KOPT-K1 (cell line): ENCODE measurements at regions not wholly inside any gene's neighbourhood (a gene's known extent, or its start where the extent isn't known, plus 50 kb on each side); places are given as distances from the start of the nearest gene placed in this dataset.
"Not testable (repeated sequence)": the region's sequence is repeated elsewhere in the genome, so short reads cannot be mapped to it uniquely, and the experiment has no call there.

Source experiments
- H3K27ac ChIP-seq: fragments of 200-600 bp; sonication (generic); 2 replicates; pipeline ENCODE4 v1.5.1; 2016; ENCODE audit warnings: antibody characterized with exemption, mild to moderate bottlenecking, low read depth, low read length; ENCODE audit not compliant: poor library complexity, severe bottlenecking
- H3K36me3 ChIP-seq: fragments of 200-600 bp; sonication (generic); 2 replicates; pipeline ENCODE4 v1.5.1; 2017; ENCODE audit warnings: antibody characterized with exemption, mild to moderate bottlenecking, low read length, moderate library complexity; ENCODE audit not compliant: insufficient read depth
- H3K9me3 ChIP-seq: fragments of 200-600 bp; sonication (generic); 2 replicates; pipeline ENCODE4 v1.5.1; 2017; ENCODE audit warnings: antibody characterized with exemption, low read length, mild to moderate bottlenecking; ENCODE audit not compliant: insufficient read depth, poor library complexity, severe bottlenecking

GRCh38 chr5:82974346-82974745 lies 102.8 kb downstream of the TMEM167A start:
- peaks cover 51% of the 10 kb centered on the region for H3K9me3 ChIP-seq
- H3K27ac ChIP-seq, H3K36me3 ChIP-seq: not testable (repeated sequence)

- no peak overlapping the region for H3K27ac ChIP-seq
- H3K36me3 ChIP-seq, result no peaks in the 10 kb centered on the region
- H3K9me3 ChIP-seq, result peaks cover 38% of the 10 kb centered on the region
Measured at GRCh38 chr5:82971901-82972300, 105.3 kb downstream of the TMEM167A start.

- not testable (repeated sequence) for H3K36me3 ChIP-seq, H3K27ac ChIP-seq
- peaks cover 32% of the 10 kb centered on the region for H3K9me3 ChIP-seq
Measured at GRCh38 chr5:82971034-82971806, 106.0 kb downstream of the TMEM167A start.

DNA sequence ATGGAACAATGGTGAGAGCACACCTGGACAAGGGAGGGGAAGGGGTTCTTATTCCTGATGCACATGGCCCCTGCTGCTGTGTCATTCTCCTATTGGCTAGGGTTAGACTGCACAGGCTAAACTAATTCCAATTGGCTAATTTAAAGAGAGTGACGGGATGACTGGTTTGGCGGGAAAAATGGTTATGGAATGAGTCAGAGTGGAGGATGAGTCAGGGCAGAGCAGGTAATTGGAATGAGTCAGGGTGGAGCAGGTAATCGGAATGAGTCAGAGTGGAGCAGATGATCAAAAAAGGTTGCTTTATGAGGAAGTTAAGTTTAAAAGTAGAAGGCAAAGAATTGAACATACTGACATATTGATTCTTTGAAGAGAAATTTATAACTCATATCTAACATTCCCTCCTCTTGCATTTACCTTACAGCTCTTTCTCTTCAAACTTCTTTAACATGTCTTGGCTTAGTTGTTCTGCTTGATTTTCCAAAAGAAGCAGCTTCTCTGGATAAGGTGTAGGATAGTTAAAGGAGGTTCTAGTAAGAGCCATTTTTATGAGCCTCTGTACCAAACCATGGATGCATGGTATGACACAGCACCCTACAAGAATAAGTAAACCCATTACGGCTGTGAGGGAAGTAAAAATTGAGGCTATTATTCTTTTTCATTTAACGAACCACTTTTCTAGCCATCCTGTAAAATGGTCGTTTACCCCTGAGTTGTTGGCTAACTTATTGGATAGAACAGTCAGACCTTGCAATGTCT lies 107.8 kb downstream of the TMEM167A start:
- H3K27ac ChIP-seq, H3K36me3 ChIP-seq: not testable (repeated sequence)
- peaks cover 13% of the 10 kb centered on the region for H3K9me3 ChIP-seq

DNA sequence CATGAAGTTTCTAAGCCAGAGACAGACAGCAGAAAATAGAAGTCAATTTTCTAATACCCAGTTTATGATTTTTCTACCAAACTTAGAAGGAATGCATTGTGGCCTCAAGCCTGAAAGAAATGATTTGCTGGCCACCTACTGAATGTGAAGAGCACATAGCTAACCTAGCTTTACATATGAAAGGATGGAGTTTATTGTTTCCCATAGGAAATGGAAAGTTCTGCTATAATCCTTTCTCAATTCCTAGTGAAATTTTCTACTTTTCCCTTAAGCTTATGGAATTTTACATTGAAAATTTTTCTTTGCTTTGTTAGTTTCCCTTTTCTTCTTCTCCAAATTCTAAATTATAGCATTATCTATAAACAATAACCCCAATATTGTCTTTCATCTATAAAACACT lies 110.1 kb downstream of the TMEM167A start:
- H3K27ac ChIP-seq, result no peak overlapping the region
- H3K9me3 ChIP-seq, result peaks cover 7% of the 10 kb centered on the region
- no peaks in the 10 kb centered on the region for H3K36me3 ChIP-seq

- H3K27ac ChIP-seq, result no peak overlapping the region
- H3K36me3 ChIP-seq, result no peaks in the 10 kb centered on the region
- peaks cover 7% of the 10 kb centered on the region for H3K9me3 ChIP-seq
Measured at GRCh38 chr5:82959466-82959865, 117.7 kb downstream of the TMEM167A start.

DNA sequence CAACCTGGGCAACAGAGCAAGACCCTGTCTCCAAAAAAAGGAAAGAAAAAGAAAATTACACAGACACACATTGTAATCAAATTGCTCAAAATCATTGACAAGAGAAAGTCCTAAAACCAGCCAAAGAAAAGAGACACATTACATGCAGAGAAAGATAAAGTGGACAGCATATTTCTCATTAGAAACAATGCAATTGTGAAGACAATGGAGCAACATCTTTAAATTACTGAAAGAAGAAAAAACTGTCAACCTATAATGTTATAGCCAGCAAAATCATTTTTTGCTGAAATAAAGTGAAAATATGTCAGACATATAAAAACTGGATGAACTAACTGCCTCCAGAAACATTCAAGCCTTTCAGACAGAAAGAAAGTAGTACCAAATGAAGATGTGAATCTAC lies 120.6 kb downstream of the TMEM167A start:
- H3K9me3 ChIP-seq, result peaks cover 7% of the 10 kb centered on the region
- H3K36me3 ChIP-seq, result no peaks in the 10 kb centered on the region
- no peak overlapping the region for H3K27ac ChIP-seq

DNA sequence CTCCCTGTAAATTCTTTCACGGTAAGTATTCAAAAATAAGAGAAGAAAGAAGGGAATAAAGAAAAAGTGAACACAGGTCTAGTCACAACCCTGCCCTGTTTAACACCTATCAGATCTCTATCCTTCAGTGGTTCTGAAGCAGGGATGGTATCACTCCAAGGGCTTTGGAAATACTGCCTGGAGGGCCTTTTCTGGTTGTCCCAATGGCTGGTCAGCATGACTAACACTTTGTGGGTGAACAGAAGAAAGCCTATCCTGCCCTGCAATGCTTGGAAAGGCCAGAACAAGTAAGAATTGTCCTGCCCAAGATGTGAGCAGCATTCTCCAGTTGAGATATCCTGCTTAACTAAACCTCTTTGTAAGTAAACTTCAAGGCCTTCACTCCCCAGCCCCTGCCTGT lies 124.9 kb downstream of the TMEM167A start:
- H3K9me3 ChIP-seq, result peaks cover 7% of the 10 kb centered on the region
- H3K36me3 ChIP-seq, result no peaks in the 10 kb centered on the region
- H3K27ac ChIP-seq, result no peak overlapping the region

DNA sequence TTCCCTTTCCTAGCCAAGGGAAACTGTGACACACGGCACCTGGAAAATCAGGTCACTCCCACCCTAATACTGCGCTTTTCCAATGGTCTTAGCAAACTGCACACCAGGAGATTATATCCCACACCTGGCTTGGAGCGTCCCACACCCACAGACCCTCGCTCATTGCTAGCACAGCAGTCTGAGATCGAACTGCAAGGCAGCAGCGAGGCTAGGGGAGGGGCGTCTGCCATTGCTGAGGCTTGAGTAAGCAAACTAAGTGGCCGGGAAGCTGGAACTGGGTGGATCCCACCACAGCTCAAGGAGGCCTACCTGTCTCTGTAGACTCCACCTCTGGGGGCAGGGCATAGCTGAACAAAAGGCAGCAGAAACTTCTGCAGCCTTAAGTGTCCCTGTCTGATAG lies 132.9 kb downstream of the TMEM167A start:
- H3K9me3 ChIP-seq, H3K27ac ChIP-seq, H3K36me3 ChIP-seq: not testable (repeated sequence)

DNA sequence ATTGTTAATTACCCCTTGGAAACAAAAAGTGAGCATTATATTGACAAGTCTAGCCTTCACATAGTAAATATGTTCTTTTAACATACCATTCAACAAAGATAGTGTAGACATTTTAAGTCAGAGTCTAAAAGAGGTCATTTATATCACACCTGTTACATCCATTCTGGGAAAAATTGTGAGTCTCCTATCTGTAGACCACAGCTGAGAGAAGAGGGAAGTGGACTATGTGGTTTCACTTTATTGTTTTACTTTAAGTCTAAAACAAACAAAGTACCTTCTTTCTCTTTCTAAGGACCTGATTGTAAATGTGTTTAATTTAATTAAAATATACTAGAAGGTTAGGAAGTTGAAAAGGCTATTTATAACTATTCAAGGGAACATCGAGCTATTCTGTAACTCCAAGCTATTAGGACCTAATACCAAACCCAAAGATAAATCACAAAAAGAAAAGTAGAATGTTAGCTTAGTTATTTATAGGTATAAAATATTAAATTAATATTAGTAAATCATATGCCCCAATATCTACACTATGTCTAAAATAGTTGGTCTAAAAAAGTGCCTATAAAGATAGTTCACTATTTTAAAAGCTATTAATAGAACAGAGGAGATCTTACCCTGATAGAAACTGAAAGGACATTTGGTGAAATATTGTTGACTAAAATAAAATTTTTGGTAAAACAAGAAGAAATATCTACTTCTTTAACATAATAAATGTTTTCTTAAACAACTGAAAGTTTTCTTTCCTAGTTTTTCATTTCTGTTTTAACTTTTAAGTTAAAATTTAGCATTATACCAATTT lies 134.9 kb downstream of the TMEM167A start:
- H3K9me3 ChIP-seq, result peaks cover 4% of the 10 kb centered on the region
- H3K27ac ChIP-seq, result no peak overlapping the region
- H3K36me3 ChIP-seq, result no peaks in the 10 kb centered on the region

GRCh38 chr5:82938901-82939725 lies 138.1 kb downstream of the TMEM167A start:
- Histone ChIP-seq H3K36me3 (no peaks in the 10 kb centered on the region), H3K27ac (no peak overlapping the region)

DNA sequence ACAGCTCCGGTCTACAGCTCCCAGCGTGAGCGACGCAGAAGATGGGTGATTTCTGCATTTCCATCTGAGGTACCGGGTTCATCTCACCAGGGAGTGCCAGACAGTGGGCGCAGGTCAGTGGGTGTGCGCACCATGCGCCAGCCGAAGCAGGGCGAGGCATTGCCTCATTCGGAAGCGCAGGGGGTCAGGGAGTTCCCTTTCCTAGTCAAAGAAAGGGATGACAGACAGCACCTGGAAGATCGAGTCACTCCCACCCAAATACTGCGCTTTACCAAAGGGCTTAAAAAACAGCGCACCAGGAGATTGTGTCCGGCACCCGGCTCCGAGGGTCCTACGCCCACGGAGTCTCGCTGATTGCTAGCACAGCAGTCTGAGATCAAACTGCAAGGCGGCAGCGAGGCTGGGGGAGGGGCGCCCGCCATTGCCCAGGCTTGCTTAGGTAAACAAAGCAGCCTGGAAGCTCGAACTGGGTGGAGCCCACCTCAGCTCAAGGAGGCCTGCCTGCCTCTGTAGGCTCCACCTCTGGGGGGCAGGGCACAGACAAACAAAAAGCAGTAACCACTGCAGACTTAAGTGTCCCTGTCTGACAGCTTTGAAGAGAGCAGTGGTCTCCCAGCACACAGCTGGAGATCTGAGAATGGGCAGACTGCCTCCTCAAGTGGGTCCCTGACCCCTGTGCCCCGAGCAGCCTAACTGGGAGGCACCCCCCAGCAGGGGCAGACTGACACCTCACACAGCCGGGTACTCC lies 144.5 kb downstream of the TMEM167A start:
- H3K9me3 ChIP-seq, H3K36me3 ChIP-seq, H3K27ac ChIP-seq: not testable (repeated sequence)

More at GRCh38 chr5:82938901-82939725, 138.1 kb downstream of the TMEM167A start:
- peaks cover 4% of the 10 kb centered on the region for H3K9me3 ChIP-seq

GRCh38 chr5:82931110-82931509 lies 146.1 kb downstream of the TMEM167A start:
- Histone ChIP-seq H3K9me3 (no peaks in the 10 kb centered on the region), H3K27ac (no peak overlapping the region), H3K36me3 (no peaks in the 10 kb centered on the region)

- Histone ChIP-seq H3K36me3 (no peaks in the 10 kb centered on the region), H3K9me3 (no peaks in the 10 kb centered on the region), H3K27ac (no peak overlapping the region)
Measured at GRCh38 chr5:82925061-82925411, 152.2 kb downstream of the TMEM167A start.
